LNCaP clone FGC (cell line): ENCODE measurements at regions not wholly inside any gene's neighbourhood (a gene's known extent, or its start where the extent isn't known, plus 50 kb on each side); places are given as distances from the start of the nearest gene placed in this dataset.

ENCODE experiments used
- DNase-seq: peaks from one replicate; pipeline ENCODE4 v3.0.0-alpha.2; 2011; ENCODE audit warnings: low read depth
- H3K4me3 ChIP-seq: 2 replicates; pipeline ENCODE4 v1.5.1; 2011; ENCODE audit warnings: mild to moderate bottlenecking, low read depth, low read length, control low read depth
- CTCF ChIP-seq: IDR thresholded peaks from 2 replicates; pipeline ENCODE4 v1.5.1; 2012; ENCODE audit warnings: mild to moderate bottlenecking; ENCODE audit not compliant: control insufficient read depth, insufficient read depth; ENCODE audit errors: extremely low read depth

DNA sequence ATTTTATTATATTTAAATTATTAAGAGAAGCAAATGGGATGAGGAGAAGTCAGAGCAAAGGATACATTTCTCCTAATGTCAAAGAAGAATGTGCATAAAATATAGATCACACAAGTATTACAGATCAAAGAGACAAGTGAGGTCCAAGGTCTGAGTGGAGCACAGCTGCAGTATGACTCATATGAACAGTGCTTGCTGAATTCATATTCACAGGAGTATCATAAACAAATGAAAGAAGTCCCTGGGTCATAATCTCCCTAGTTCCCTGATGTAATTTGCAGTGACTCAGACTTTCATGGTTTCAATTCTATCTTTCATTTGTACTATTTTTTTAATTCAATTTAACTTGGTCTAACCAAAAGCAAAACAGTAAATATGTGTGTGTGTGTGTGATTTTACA lies 499.0 kb upstream of the CCDC179 start:
- DNase-seq: no peak
- TF ChIP-seq CTCF: no peak
- H3K4me3 ChIP-seq: no peak overlapping the region

GRCh38 chr11:23364076-23364475 lies 503.8 kb upstream of the CCDC179 start:
- no peak for DNase-seq
- no peak overlapping the region for H3K4me3 ChIP-seq
- TF ChIP-seq CTCF: no peak

DNA sequence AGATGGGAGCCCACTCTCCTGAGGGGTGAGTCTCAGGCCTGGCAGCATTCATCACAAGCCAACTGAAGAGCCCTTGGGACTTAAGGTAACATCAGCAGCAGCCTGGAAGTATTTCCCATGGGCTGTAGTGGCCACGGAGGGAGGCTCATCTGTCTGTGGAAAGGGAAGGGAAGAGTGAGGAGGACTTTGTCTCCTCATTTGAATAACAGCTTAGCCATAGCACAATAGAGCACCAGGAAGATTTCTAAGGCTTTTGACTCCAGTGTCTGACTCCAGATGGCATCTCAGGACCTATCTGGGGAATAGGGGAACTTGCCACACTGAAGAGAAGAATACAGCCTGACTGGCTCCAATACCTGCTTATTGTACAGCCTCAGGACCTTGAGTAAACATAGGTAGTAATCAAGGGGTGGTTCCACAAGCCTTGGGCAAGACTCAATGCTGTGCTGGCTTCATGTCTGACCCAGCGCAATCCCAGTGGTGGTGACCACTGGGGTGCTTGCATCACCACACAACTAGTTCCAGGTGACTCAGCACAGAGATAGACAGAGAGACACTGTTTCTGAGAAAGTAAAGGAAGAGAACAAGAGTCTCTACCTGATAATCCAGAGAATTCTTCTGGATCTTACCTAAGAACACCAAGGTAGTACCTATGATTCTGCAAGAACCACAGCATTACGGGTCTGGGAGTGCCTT lies 510.5 kb upstream of the CCDC179 start:
- no peak for TF ChIP-seq CTCF
- H3K4me3 ChIP-seq: no peak overlapping the region
- DNase-seq: no peak

DNA sequence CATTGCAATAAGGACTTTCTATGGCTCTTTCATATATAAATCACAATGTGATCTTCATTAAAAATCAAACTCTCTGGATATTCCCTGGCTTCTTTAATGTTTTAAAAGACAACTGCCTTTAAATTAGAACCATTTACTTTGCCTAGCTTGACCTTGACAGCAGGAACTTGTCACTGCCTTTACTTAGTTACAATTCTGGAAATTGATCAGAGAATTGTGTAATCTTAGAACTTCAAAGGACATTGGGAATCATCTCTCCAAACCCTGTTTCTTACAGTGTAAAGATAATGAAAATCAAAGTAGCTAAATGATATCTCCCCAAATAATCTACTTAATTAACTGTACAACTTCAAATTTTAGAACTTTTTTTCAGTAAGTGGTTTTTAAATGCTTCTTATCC lies 517.6 kb upstream of the CCDC179 start:
- no peak overlapping the region for H3K4me3 ChIP-seq
- no peak for TF ChIP-seq CTCF
- DNase-seq: no peak

- no peak overlapping the region for H3K4me3 ChIP-seq
- no peak for TF ChIP-seq CTCF
- DNase-seq: peak; percentile 90
These were observed 530.8 kb upstream of the CCDC179 start for GRCh38 chr11:23391031-23391430.

GRCh38 chr11:23398052-23398451 lies 537.8 kb upstream of the CCDC179 start:
- no peak for DNase-seq
- no peak for TF ChIP-seq CTCF
- no peak overlapping the region for H3K4me3 ChIP-seq

- DNase-seq: no peak
- H3K4me3 ChIP-seq: no peak overlapping the region
- no peak for TF ChIP-seq CTCF
These were observed 539.7 kb upstream of the CCDC179 start for GRCh38 chr11:23399995-23400394.
